Kidney tubule cell (primary cell): ENCODE measurements at regions not wholly inside any gene's neighbourhood (a gene's known extent, or its start where the extent isn't known, plus 50 kb on each side); places are given as distances from the start of the nearest gene placed in this dataset.

Experiments used
- DNase-seq: peaks from one replicate; pipeline ENCODE4 v3.0.0-alpha.2; 2018; ENCODE audit warnings: low spot score

DNA sequence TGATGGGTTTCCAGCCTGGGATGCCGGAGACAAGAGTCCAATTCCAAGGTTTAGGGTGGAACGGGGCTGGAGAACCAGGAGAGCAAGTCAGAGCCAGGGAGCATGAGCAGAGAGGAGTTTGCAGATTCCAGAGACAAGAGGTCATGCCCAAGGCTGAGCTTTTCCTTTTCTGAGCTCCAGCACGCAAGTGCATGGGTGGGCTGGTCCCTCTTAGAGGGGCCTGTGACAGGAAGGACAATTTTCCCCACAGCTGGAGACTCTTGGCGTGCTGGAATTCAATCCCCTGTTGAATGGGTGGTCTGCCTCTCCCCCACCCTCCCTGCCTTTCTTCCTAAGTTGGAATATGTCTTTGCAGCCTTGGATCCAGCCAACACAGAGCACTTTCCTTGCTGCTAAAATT is 431.9 kb downstream of the BCL11B start:
- no peak for DNase-seq

DNA sequence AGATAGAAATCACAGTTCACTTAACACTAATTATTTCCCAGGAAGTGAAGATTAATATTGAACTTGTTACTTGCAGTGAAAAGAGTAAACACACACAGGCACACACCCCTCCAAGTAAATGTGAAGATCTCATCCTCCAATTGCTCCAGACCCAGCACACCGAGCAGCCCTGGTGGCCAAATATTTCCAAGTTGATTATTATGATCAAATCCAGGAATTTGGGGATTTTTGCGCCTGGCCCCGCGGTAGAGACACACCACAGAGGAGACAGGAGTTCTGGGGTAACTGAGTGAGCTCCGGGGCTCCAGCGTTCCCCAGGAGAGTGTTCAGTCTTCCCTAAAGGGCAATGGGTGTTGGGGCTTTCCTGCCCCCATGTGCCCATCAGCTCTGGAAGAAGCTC is 431.5 kb downstream of the BCL11B start:
- DNase-seq, result no peak

DNA sequence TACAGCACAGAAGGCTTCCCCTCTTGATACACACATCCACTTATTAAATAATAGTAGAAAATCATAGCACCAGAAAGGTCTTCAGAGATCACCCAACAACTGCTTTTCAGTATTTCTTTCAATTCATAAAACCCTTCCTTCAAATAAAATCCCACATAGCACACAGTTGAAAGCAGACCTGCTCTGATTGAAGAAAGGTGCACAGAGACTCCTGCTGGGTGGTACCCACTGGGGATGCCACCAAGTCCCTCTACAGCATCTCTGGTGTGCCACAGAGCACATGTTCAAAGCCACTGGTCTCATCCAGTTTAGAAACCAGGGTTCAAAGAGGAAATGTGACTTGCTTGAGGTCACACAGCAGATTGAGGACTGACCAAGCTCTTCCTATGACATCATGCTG is 427.5 kb downstream of the BCL11B start:
- no peak for DNase-seq

DNA sequence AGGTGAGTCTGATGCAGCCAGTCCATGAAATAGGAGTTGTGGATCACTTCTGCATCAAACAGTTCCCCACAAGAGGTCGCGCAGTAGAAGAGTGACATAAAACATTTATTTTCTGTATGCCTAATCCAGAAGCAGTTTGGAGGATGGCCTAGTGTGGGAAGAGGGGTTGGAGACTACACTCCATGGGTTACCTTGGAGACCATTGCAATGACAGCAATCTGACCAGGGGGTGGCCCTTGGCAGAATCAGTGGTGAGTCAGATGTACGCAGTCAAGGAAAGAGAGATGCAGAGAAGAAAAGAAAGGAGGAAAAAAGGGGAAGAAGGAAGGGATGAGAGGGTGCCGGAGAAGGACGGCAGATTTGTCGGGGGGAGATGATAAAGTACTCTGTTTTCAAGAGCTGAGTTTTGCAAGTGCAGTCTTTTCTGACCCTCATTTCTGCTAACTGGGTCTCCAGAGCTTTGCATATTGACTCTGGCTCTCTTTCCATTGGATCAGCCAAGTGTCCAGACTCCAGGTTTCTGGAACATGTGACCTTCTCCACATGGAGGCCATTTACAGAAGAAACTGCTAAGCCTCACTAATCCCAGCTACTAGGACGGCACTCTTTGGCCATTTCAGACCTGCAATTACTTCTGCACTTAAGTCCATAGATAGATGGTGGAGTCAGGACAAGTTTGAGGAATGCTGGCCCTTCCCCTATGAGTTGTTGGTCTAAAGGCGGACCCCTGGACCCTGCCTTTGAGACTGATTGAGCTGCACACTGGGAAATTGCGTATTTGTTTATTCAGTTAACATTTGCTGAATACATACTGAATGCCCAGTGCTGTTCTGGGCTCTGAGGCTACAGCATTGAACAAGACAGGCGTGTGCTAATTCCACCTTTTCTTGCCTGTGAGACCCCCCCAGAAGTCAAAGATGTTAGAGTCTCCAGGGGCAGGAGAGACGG is 424.2 kb downstream of the BCL11B start:
- no peak for DNase-seq

DNA sequence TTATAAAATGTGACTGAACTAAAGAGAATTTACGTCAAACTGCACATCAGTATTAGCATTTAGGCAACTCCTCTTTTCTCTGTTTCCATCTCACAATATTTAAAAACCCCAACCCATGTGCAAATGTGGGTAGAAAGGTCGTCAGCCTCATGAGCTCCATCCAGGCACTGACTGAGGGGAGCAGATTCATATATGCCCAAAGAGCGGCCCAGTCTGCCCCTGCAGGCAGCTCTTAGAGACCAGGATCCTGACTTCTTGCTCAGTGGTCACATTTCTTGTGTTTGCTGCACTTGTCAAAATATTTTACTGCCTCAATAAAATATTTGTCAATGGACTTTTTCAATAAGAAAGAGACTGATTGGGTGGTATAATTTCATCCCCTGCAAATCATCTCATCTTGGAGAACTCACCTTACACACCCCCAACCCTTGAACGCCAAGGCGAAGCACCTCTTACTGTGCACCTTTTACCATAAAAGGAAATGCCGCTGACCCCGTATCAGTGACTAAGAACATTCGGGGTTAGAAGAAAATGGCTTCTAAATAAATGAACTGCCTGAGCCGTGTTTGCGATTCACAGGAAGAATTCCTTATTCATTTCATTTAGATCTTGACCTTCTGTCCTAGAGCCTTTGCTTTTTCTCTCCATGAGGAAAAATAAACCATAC is 418.8 kb downstream of the BCL11B start:
- DNase-seq, result no peak

DNA sequence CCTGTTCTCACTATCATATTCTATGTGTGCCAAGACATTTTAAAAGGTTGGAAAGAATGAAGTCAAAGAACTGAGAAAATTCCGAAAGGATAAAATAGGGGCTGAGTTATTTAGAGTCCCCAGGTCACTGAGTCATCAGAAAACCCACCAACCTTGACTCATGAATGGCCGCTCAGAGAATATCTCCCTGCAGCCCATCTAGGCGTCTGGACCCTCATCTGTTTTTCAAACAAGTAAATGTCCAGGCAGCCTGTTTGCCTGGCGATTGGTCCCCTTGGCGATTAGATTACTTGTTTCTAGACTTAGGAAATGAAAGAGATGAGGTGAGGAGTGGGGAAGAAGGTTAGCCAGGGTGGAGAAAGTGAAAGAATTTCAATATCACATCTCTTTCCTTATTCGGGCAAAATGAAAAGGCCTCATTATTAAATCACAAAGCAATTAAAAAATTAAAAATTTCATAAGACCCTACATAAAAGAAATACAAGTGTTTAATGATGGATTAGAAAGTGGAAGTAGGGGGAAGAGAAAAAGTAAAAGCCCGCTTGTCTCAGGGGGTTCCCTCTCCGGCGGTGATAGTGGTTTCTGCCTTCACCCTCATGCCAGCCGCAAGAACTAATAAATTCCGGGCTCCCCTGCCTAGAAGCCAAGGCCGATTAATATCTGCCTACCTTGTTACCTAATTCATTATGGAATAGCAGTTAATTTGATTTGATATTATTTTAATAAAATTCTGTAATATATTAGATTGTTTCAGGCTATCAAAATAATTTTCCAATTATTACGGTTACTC is 415.9 kb downstream of the BCL11B start:
- DNase-seq, result no peak

DNA sequence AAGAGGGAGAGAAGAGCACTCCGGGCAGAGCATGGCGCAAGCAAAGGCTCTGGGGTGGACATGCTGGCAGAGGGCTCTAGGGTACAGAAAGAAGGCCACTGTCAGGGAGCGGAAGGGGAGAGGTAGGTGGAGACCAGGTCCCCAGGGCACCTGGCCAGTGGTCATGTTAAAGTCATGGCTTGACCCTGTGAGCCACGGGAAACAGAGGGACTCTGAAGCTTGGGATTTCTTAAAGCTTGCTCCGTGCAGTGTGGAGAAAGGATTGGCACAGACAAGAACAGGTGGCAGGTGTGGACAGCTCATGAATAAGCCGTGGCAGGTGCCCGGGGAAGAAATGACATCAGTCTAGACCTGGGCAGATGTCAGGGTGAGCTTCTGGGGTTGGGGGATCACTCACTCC is 413.8 kb downstream of the BCL11B start:
- DNase-seq, result no peak

DNA sequence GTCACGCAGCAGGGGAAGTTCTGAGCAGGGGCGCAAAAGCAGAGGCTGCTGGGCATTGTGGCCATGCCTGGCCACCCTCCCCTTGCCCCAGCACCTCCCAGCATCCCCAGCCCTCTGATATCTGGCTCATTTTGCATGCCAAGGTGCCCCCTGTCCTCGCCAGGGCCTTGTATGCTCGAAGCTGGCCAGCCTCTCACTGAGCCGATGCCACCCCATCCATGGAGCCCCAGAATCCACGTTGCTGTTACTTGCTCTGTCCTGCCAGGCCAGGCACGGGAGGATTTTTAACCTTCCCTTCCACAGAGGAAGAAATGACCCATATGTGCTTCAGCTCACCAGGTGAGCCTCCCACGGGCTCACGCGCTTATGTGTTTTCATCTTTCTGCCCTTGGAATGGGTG is 413.4 kb downstream of the BCL11B start:
- DNase-seq, result no peak

DNA sequence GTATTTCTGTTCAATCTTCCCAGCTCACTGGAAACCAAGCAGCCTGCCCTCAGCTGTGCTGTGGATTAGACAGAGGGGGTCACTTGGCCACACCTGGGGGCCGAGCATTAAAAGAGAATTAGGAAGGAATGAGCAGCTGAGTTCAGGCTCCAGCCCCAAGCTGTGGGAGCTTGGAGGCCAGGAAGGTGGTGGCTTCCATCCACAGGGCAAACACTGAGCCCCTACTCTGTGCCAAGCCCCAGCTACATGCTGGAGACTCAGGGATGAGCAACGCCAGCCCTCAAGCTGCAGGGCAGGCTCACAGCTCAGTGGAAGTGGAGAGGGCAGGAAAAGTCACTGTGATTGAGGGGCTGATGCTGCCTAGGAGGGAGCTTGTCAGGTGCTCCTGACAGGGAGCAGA is 412.7 kb downstream of the BCL11B start:
- DNase-seq, result no peak

DNA sequence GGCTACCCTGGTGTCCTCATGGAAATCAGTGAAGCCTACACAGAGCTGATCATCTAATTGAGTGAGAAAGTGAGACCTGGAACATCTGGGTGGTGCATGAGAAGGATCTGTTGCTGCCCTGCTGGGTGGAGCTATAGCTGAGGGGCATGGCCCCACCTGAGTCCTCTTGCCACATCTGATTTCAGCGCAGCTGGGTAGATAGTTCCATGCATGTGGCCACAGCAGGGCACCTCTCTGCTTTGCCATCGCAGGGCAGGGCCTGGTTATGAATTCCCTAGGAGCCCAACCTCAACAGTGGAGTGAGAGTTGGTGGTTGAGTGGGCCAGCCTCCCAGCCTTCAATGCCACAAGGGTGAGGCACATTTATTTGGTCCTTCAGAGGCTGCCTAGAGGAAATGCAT is 407.8 kb downstream of the BCL11B start:
- no peak for DNase-seq

DNA sequence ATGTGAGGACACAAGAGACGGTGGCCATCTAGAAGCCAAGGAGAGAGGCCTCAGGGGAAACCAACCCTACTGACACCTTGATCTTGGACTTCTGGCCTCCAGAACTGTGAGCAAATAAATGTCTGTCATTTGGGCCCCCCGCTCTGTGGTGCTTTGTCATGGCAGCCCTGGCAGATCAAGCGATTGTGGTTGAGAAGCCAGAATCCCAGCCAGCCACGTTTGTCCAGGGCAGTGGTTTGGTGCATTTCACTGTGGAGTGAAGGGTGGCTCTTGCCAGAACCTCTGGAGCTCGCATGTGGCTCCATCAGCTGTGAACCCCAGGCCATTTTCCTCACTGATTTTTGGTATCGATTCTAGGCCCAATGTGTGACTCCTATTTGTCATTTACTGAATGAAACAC is 404.9 kb downstream of the BCL11B start:
- no peak for DNase-seq

DNA sequence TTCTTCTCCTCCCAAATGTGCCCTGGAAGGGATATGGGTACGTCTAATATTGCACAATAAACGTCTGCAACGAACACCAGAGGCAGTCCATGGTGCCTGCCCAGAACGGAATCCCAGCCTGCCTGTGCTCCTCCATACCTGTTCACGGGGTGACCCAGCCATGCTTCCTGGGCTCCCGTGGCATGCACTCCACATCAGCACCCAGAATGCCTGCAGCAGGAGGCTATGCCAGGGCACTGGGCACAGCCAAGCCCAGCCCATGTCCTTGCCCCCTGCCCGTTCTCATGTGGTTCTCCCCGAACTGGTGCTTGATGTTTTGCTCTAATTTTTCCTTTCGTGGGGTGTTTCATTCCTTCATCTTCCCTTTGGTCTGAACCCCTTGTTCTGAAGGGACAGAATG is 404.3 kb downstream of the BCL11B start:
- no peak for DNase-seq

DNA sequence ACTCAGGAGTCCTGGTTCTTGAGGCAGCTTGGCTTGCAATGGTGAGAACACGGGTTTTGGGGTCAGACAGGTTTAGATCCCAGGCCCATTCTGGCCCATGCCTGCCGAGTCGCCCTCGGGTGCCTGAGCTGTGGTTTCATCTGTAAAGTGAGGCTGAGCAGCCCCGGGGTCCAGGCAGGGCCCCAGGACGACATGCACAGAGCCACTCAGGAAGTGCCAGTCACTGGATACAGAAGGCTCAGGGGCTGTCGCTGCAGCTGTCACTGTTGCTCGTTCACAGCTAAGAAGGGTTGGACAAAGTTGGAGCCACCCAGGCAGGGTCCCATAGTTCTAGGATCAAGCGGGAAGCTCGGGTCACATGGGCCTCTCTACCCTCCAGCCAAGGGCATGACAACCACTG is 403.1 kb downstream of the BCL11B start:
- DNase-seq, result no peak

DNA sequence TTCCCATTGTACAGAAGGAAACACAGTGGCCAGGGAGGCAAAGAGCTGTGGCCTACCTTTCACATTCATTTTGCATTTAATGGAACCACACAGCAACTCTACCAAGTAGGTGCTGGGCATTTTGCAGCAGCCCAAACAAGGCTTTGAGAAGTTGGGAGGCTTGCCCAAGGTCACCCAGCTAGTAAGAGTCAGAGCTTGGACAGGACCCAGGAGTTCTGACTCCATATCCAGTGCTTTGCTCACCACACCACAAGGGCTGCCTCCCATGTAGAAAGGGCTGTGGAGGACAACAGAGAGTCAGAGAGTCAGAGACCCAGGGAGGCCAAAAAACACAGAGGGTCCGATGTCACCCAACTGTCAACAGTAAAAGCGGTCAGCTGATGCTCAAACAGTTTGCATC is 400.2 kb downstream of the BCL11B start:
- no peak for DNase-seq

DNA sequence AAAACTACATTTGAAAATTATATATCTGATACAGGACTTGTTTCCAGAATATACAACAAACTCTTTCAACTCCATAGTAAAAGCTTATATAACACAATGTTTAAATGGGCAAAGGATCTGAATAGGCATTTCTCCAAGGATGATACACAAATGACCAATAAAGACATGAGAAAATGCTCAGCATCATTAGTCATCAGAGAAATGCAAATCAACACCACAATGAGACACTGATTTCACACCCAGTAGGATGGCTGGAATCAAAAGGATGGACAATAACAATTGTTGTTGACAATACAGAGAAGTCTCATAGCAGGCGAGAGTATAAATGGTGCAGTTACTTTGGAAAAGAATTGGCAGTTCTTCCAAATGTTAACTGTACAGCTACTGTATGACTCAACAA is 394.9 kb downstream of the BCL11B start:
- no peak for DNase-seq

DNA sequence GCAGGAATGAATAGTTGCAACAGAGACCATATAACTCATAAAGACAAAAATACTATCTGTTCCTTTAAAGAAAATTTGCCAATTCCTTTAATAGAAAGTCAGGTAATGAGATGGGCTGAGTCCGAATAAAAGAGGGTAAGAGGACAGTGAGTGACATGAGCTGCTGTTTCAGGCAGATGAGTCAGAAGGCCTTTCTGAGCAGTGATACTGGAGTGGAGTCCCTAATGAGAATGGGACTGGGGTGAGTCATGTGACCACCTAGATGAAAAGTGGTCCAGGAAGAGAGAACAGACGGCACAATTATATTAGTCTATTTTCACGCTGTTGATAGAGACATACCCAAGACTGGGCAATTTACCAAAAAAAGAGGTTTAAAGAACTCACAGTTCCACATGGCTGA is 393.7 kb downstream of the BCL11B start:
- no peak for DNase-seq

DNA sequence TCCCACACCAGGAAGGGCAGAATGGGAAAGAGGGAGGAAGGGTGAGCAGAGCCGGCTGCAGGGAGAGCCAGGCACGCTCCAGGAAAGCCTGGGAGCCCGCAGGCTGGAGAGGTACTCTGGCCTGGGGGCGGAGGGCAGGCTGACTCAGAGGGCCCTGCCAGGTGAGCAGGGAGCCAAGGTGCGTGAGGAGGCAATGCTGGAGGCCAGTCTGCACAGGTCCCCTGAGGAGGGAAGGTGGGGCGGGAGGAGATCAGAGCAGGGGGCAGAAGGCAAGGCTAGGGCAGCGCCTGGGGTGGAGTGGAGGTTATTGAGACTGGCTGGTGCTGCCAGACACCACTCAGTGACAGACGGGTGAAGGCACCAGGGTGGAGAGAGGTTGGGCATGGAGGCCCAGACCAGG is 385.0 kb downstream of the BCL11B start:
- DNase-seq, result no peak

DNA sequence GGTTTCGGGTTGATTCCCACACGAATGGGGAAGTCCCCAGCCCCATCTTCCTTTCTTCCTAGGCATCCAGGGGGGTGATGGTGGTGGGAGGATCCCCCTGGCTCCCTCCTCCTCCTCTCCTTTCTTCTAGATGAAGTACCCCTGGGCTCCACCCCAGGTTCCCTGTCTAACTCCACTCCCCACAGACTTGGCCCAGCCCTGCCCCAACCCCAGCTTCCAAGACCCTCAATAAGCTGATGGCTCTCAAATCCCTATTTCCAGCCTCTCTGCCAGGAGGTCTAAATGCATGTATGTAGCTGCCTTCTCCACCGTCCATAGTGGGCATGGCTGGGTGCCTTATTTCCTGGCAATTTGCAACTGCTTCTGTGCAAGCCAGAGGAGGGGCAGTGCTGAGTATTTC is 383.7 kb downstream of the BCL11B start:
- no peak for DNase-seq

DNA sequence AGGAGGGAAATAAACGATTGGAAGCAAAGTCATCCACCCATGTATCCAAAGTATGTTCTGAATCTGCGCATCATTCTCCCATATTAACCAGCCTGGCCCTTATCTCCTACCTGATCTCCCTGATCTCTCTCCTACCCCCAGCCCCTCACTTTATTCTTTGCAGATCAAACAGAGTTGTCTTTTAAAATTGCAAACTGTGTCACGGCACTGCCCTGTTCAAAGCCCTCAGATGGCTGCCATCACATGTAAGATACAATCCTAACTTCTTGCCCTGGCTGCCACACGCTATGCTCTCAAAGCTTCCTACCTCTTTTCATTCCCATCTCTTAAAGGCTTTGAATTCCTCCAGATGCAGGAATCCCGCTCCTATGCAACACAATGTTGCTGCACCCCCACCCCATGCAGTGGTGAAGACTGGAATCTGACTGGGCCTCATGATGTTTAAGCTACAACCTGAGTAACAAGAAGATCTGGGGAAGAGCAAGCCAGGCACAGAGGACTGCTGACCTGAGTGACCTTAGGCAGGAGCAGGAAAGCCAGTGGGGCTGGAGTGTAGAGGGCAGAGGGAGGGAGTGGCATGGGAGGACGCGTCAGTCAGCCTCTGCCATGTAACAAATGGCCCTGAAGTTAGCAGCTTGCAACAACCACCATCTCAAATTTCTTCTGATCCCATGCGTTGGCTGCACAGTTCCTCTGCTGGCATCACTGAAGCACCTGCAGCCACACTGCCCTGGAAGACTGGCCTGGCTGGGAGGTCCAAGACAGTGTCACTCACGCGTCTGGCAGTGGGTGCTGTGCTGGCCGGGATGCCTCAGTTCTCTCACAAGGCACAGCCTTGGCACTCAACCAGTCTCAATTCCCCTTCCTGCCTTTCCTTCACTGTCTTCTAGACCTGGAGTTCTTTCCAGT is 382.8 kb downstream of the BCL11B start:
- no peak for DNase-seq

DNA sequence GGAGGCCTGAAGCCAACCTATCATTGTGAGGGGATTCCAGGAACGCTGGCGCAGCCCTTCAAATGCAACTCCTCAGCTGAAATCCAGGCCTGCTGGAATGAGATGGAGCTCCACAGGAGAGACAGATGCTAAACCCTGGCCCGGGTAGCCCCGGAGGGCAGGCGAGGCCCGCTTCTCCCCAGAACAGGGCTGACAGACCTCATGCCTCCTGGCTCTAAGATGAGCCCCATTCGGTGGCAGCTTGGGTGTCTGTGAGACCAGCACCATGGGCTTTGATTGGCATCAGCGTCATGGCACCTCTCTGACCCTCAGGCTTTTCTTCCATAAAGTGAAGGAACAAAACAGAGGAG is 382.2 kb downstream of the BCL11B start:
- DNase-seq, result no peak

DNA sequence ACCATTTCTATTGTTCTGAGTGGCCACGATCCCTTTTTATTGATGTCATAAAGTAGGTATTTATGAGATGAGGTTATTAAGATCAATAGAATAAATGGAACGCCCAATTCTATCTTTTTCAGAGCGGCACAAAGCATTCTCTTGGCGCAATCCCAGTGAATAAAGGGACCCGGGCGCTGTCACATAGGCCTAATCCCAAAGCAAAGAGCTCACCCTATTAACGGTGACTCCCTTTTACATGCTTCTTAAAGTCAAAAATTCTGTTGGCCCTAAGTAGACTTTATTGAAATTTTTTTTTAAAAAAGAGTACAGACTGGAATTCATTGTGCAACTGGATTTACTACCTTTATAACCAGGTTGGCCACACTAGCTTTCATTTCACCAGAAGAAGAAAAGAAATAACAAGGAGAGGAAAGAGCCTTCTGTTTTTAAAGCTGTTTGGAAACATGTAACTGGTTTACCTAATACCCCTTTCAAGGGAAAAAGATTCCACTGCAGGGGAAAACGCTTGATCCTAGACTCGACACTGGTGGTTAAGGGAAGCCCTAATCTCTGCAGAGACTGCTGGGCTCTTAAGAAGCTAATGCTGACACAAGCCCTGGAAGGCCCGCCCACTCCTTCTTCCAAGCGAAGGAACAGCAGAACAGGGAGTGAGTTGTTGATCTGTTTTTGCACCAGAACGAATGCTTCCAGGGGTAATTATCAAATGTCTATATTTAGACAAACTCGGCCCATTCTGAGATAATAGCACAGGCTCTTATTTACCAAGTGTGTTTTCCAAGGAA is 381.2 kb downstream of the BCL11B start:
- DNase-seq, result no peak
